ENCODE measurements at regions not wholly inside any gene's neighbourhood (a gene's known extent, or its start where the extent isn't known, plus 50 kb on each side); places are given as distances from the start of the nearest gene placed in this dataset.

DNA sequence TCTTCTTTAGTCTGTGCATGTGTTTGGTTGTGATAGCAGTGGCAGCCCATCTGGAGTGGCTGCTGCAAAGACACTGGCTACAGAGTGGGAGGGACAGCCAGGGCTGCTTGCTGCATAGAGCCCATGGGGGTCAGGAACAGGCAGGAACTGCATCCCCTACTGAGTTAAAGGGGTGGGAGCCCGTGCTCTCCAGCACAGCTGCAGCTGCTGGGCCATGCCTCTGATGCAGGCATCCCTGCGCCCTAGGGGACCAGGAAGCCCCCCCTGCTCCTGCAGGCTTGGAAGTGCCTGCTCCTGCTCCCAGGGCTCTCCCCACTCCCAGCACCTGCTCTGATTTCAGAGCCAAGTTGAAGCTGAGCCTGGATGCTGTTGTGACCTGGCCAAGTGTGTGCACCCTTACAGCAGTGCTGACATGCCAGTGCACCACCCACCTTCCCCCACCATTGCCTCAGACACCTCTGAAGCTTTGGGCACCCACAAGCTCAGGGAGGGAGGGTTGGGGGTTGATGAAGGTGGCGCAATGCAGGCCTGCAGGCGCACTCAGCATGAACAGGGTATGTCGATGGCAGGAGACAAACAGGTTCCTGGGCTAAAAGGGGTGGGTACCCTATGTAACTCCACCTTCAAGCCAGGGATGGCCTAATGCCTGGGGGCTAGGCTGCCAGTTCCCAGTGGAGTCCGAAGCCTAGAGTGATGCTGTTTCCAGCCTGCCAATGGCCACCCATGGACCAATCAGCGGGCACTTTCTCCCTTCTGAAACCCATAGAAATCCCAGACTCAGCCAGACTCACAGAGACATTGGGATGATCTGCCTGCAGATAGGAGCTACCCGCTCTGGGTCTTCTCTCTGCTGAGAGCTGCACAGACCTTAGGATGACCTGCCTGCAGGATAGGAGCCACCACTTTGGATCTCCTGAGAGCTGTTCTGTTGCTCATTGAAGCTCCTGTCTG, 919.9 kb upstream of the MIR17HG start:
- Histone ChIP-seq H3K9me3 (ENCODE audit: insufficient read depth, low read depth, low read length) (peaks cover 2% of the 10 kb centered on the region), H3K27me3 (ENCODE audit: insufficient read depth, low read length) (no peaks in the 10 kb centered on the region), H3K4me1 (ENCODE audit: control insufficient read depth in 1 of 2, insufficient read depth in 2 of 2, low read length in 2 of 2) (no peaks in the 10 kb centered on the region), H3K23ac (ENCODE audit: low read length) (no peak overlapping the region), H2BK120ac (ENCODE audit: insufficient read depth, low read length, poor library complexity) (no peak overlapping the region), H2AK5ac (ENCODE audit: low read length) (no peak overlapping the region), H3K14ac (ENCODE audit: low read length) (no peak overlapping the region), H4K12ac (ENCODE audit: low read depth, low read length) (no peak overlapping the region), H3K4me3 (ENCODE audit: low read depth, low read length) (no peak overlapping the region), H3K4ac (ENCODE audit: low read depth, low read length) (no peak overlapping the region), H3K36me3 (ENCODE audit: control insufficient read depth in 1 of 2, insufficient read depth in 2 of 2, low read length in 2 of 2) (no peaks in the 10 kb centered on the region), H2AFZ (ENCODE audit: insufficient read depth, low read length, poor library complexity) (no peak overlapping the region), H3K79me2 (ENCODE audit: control insufficient read depth, insufficient read depth, low read length, poor library complexity) (no peaks in the 10 kb centered on the region), H2BK12ac (ENCODE audit: low read length) (no peak overlapping the region), H4K8ac (ENCODE audit: low read depth, low read length) (no peak overlapping the region), H3K4me2 (ENCODE audit: low read length) (no peak overlapping the region), H3K18ac (ENCODE audit: low read length) (no peak overlapping the region), H3K79me1 (ENCODE audit: low read length) (no peaks in the 10 kb centered on the region), H3K9ac (ENCODE audit: low read length) (no peak overlapping the region), H2BK5ac (ENCODE audit: low read depth, low read length, poor library complexity) (no peak overlapping the region), H3K27ac (ENCODE audit: low read depth, low read length) (no peak overlapping the region), H4K91ac (ENCODE audit: low read depth, low read length) (no peak overlapping the region)
- DNase-seq: no peak
- no CpG with 5 or more reads among the region's 8 CpGs for WGBS (ENCODE audit: extremely low coverage, insufficient coverage, insufficient read length)

GRCh38 chr13:90428522-90429210, 918.8 kb upstream of the MIR17HG start:
- no peak overlapping the region for H4K91ac ChIP-seq (ENCODE audit: low read depth, low read length)
- no peak overlapping the region for H2BK120ac ChIP-seq (ENCODE audit: insufficient read depth, low read length, poor library complexity)
- H2BK5ac ChIP-seq (ENCODE audit: low read depth, low read length, poor library complexity): no peak overlapping the region
- H2AFZ ChIP-seq (ENCODE audit: insufficient read depth, low read length, poor library complexity): no peak overlapping the region
- no peak overlapping the region for H2BK12ac ChIP-seq (ENCODE audit: low read length)
- H3K4me1 ChIP-seq (ENCODE audit: control insufficient read depth in 1 of 2, insufficient read depth in 2 of 2, low read length in 2 of 2): no peaks in the 10 kb centered on the region
- H4K12ac ChIP-seq (ENCODE audit: low read depth, low read length): no peak overlapping the region
- peaks cover 2% of the 10 kb centered on the region for H3K9me3 ChIP-seq (ENCODE audit: insufficient read depth, low read depth, low read length)
- no peak overlapping the region for H3K4me2 ChIP-seq (ENCODE audit: low read length)
- no peaks in the 10 kb centered on the region for H3K79me1 ChIP-seq (ENCODE audit: low read length)
- no CpG with 5 or more reads among the region's 12 CpGs for WGBS (ENCODE audit: extremely low coverage, insufficient coverage, insufficient read length)
- DNase-seq: no peak
- no peak overlapping the region for H3K14ac ChIP-seq (ENCODE audit: low read length)
- no peaks in the 10 kb centered on the region for H3K79me2 ChIP-seq (ENCODE audit: control insufficient read depth, insufficient read depth, low read length, poor library complexity)
- no peak overlapping the region for H3K27ac ChIP-seq (ENCODE audit: low read depth, low read length)
- H2AK5ac ChIP-seq (ENCODE audit: low read length): no peak overlapping the region
- no peak overlapping the region for H3K9ac ChIP-seq (ENCODE audit: low read length)
- H3K23ac ChIP-seq (ENCODE audit: low read length): no peak overlapping the region
- H3K27me3 ChIP-seq (ENCODE audit: insufficient read depth, low read length): no peaks in the 10 kb centered on the region
- no peak overlapping the region for H3K4ac ChIP-seq (ENCODE audit: low read depth, low read length)
- H3K18ac ChIP-seq (ENCODE audit: low read length): no peak overlapping the region
- no peaks in the 10 kb centered on the region for H3K36me3 ChIP-seq (ENCODE audit: control insufficient read depth in 1 of 2, insufficient read depth in 2 of 2, low read length in 2 of 2)
- no peak overlapping the region for H3K4me3 ChIP-seq (ENCODE audit: low read depth, low read length)
- H4K8ac ChIP-seq (ENCODE audit: low read depth, low read length): no peak overlapping the region

DNA sequence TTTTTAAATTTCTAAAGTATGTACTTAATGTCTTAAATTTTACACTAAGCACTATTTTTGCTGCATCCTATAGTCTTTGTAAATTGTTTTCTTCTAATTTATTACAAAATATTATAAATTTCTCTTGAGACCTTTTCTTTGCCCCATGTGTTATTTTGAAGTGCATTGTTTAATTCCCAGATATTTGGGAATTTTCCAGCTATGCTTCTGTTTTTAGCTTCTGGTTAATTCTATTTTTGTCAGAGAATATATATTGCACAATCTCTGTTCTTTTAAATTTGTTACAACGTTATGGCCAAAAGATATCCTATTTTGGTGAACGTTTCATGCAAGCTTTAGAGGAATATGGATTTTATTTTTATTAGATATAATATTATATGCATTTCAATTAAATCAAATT, 917.4 kb upstream of the MIR17HG start:
- H2BK12ac ChIP-seq (ENCODE audit: low read length): no peak overlapping the region
- WGBS (ENCODE audit: extremely low coverage, insufficient coverage, insufficient read length): no CpG with 5 or more reads among the region's 2 CpGs
- no peak overlapping the region for H4K91ac ChIP-seq (ENCODE audit: low read depth, low read length)
- no peak overlapping the region for H3K4ac ChIP-seq (ENCODE audit: low read depth, low read length)
- no peaks in the 10 kb centered on the region for H3K4me1 ChIP-seq (ENCODE audit: control insufficient read depth in 1 of 2, insufficient read depth in 2 of 2, low read length in 2 of 2)
- H3K27ac ChIP-seq (ENCODE audit: low read depth, low read length): no peak overlapping the region
- no peak overlapping the region for H4K8ac ChIP-seq (ENCODE audit: low read depth, low read length)
- H3K4me3 ChIP-seq (ENCODE audit: low read depth, low read length): no peak overlapping the region
- no peak overlapping the region for H2BK5ac ChIP-seq (ENCODE audit: low read depth, low read length, poor library complexity)
- H2AFZ ChIP-seq (ENCODE audit: insufficient read depth, low read length, poor library complexity): no peak overlapping the region
- no peaks in the 10 kb centered on the region for H3K36me3 ChIP-seq (ENCODE audit: control insufficient read depth in 1 of 2, insufficient read depth in 2 of 2, low read length in 2 of 2)
- H3K9me3 ChIP-seq (ENCODE audit: insufficient read depth, low read depth, low read length): peaks cover 2% of the 10 kb centered on the region
- H3K4me2 ChIP-seq (ENCODE audit: low read length): no peak overlapping the region
- H4K12ac ChIP-seq (ENCODE audit: low read depth, low read length): no peak overlapping the region
- H3K18ac ChIP-seq (ENCODE audit: low read length): no peak overlapping the region
- no peaks in the 10 kb centered on the region for H3K27me3 ChIP-seq (ENCODE audit: insufficient read depth, low read length)
- no peak overlapping the region for H2AK5ac ChIP-seq (ENCODE audit: low read length)
- H2BK120ac ChIP-seq (ENCODE audit: insufficient read depth, low read length, poor library complexity): no peak overlapping the region
- no peaks in the 10 kb centered on the region for H3K79me1 ChIP-seq (ENCODE audit: low read length)
- H3K14ac ChIP-seq (ENCODE audit: low read length): no peak overlapping the region
- H3K9ac ChIP-seq (ENCODE audit: low read length): no peak overlapping the region
- no peak overlapping the region for H3K23ac ChIP-seq (ENCODE audit: low read length)
- DNase-seq: no peak
- no peaks in the 10 kb centered on the region for H3K79me2 ChIP-seq (ENCODE audit: control insufficient read depth, insufficient read depth, low read length, poor library complexity)

DNA sequence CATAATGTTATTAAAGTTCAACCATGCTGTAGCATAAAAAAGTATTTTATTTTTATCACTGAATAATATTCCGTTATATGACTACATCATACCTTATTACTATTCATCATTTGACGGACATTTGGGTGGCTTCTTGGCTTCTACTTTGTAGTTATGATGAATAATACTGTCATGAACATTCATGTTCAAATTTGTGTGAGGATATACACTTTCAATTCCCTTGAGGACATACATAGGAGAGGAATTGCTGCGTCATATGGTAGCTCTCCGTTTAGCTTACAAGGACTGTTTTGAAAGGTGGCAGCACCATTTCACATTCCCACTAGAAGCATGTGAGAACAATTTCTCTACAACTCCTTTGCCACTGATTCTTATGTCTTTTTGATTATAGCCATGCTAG, 910.8 kb upstream of the MIR17HG start:
- WGBS (ENCODE audit: extremely low coverage, insufficient coverage, insufficient read length): no CpG with 5 or more reads among the region's 4 CpGs
- H3K18ac ChIP-seq (ENCODE audit: low read length): no peak overlapping the region
- H3K4ac ChIP-seq (ENCODE audit: low read depth, low read length): no peak overlapping the region
- H3K9ac ChIP-seq (ENCODE audit: low read length): no peak overlapping the region
- DNase-seq: no peak
- H4K12ac ChIP-seq (ENCODE audit: low read depth, low read length): no peak overlapping the region
- no peak overlapping the region for H4K8ac ChIP-seq (ENCODE audit: low read depth, low read length)
- H2BK5ac ChIP-seq (ENCODE audit: low read depth, low read length, poor library complexity): no peak overlapping the region
- no peaks in the 10 kb centered on the region for H3K79me1 ChIP-seq (ENCODE audit: low read length)
- H3K36me3 ChIP-seq (ENCODE audit: control insufficient read depth in 1 of 2, insufficient read depth in 2 of 2, low read length in 2 of 2): no peaks in the 10 kb centered on the region
- no peaks in the 10 kb centered on the region for H3K9me3 ChIP-seq (ENCODE audit: insufficient read depth, low read depth, low read length)
- H2BK120ac ChIP-seq (ENCODE audit: insufficient read depth, low read length, poor library complexity): no peak overlapping the region
- no peak overlapping the region for H3K4me2 ChIP-seq (ENCODE audit: low read length)
- no peaks in the 10 kb centered on the region for H3K79me2 ChIP-seq (ENCODE audit: control insufficient read depth, insufficient read depth, low read length, poor library complexity)
- H3K27ac ChIP-seq (ENCODE audit: low read depth, low read length): no peak overlapping the region
- H3K4me3 ChIP-seq (ENCODE audit: low read depth, low read length): no peak overlapping the region
- H3K14ac ChIP-seq (ENCODE audit: low read length): no peak overlapping the region
- no peak overlapping the region for H4K91ac ChIP-seq (ENCODE audit: low read depth, low read length)
- no peaks in the 10 kb centered on the region for H3K27me3 ChIP-seq (ENCODE audit: insufficient read depth, low read length)
- H2BK12ac ChIP-seq (ENCODE audit: low read length): no peak overlapping the region
- no peak overlapping the region for H2AK5ac ChIP-seq (ENCODE audit: low read length)
- no peak overlapping the region for H3K23ac ChIP-seq (ENCODE audit: low read length)
- H2AFZ ChIP-seq (ENCODE audit: insufficient read depth, low read length, poor library complexity): no peak overlapping the region
- H3K4me1 ChIP-seq (ENCODE audit: control insufficient read depth in 1 of 2, insufficient read depth in 2 of 2, low read length in 2 of 2): no peaks in the 10 kb centered on the region

All from trophoblast cell (in vitro differentiated cells and primary cell).